Stomach smooth muscle (tissue), 2 donors: ENCODE measurements at regions not wholly inside any gene's neighbourhood (a gene's known extent, or its start where the extent isn't known, plus 50 kb on each side); places are given as distances from the start of the nearest gene placed in this dataset.
"Not testable (repeated sequence)": the region's sequence is repeated elsewhere in the genome, so short reads cannot be mapped to it uniquely, and the experiment has no call there.

Experiments used
- H3K27ac ChIP-seq: one replicate; pipeline ENCODE4 v1.7.0; 2013; ENCODE audit warnings: mild to moderate bottlenecking, low read length, inconsistent platforms
- H3K27me3 ChIP-seq, 2 donors: one replicate each; pipeline ENCODE4 v1.7.0; 2013; ENCODE audit warnings: low read length in 2 of 2; ENCODE audit not compliant: insufficient read depth in 2 of 2, control insufficient read depth in 1 of 2
- H3K36me3 ChIP-seq, 2 donors: one replicate each; pipeline ENCODE4 v1.7.0; 2013; ENCODE audit warnings: low read length in 2 of 2; ENCODE audit not compliant: control insufficient read depth in 2 of 2, insufficient read depth in 2 of 2
- H3K4me1 ChIP-seq: one replicate; pipeline ENCODE4 v1.7.0; 2013; ENCODE audit warnings: low read length; ENCODE audit not compliant: control insufficient read depth, insufficient read depth
- H3K4me3 ChIP-seq, 2 donors: one replicate each; pipeline ENCODE4 v1.7.0; 2013; ENCODE audit warnings: low read length in 2 of 2
- H3K9ac ChIP-seq, 2 donors: one replicate each; pipeline ENCODE4 v1.7.0; 2013; ENCODE audit warnings: low read length in 2 of 2, mild to moderate bottlenecking in 1 of 2
- H3K9me3 ChIP-seq, 2 donors: one replicate each; pipeline ENCODE4 v1.7.0; 2013; ENCODE audit warnings: low read length in 2 of 2; ENCODE audit not compliant: control insufficient read depth in 2 of 2
- donor health status: healthy.
- donor health status: Pancreatic carcinoma.

DNA sequence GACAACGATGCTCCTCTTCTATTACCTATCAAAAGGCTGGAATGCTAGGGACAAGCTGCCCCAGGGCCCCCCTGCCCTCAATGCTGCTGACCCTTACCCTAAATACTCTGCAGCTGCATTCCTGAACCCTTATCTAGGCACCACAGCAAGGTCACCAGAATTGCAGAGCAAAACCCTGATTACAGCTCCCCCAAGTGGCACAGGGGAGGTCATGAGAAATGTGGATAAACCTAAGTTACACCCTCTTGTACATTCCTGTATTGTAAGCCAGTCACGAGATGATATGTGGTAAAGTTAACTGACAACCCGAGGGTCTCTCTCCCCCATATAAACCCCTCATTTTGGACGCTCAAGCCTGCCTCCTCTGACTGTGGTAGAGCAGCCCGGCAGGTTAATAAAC, 411.8 kb upstream of the STXBP6 start:
- H3K4me1 ChIP-seq: no peaks in the 10 kb centered on the region
- H3K27me3 ChIP-seq: no peaks in the 10 kb centered on the region
- H3K9me3 ChIP-seq: peaks cover 0 to 2% of the 10 kb centered on the region in 2 donors
- no peak overlapping the region for H3K27ac ChIP-seq
- H3K9ac ChIP-seq: no peak overlapping the region
- no peaks in the 10 kb centered on the region for H3K36me3 ChIP-seq
- no peak overlapping the region for H3K4me3 ChIP-seq

DNA sequence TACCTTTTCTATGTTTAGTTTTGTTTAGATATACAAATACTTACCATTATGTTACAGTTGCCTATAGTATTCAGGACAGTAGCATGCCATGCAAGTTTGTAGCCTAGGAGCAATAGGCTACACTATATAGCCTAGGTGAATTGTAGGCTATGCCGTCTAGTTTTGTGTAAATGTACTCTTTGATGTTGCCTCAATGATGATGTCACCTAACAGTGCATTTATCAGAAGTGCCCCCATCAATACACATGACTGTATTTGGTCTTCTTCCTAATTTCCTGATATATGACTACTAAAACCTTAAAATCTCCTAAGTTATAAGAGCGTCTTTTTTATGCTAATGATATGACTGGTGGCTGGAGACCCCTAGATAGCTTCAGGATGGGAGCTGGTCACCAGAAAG, 394.4 kb upstream of the STXBP6 start:
- H3K9me3 ChIP-seq: no peaks in the 10 kb centered on the region
- H3K9ac ChIP-seq: no peak overlapping the region
- no peak overlapping the region for H3K27ac ChIP-seq
- no peak overlapping the region for H3K4me3 ChIP-seq
- no peaks in the 10 kb centered on the region for H3K4me1 ChIP-seq
- H3K36me3 ChIP-seq: no peaks in the 10 kb centered on the region
- no peaks in the 10 kb centered on the region for H3K27me3 ChIP-seq

DNA sequence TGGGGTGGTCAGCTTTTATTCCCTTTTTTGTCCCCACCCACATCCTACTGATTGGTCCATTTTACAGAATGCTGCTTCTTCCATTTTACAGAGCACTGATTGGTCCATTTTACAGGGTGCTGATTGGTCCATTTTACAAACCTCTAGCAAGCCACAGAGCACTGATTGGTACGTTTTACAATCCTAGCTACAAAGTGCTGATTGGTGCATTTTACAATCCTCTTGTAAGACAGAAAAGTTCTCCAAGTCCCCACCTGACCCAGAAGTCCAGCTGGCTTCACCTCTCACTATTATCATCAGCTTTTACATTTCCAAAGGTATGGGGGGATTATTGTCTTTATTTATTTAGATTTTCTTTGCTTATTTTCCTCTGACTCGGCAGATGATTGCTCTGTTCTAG, 390.4 kb upstream of the STXBP6 start:
- H3K4me3 ChIP-seq, H3K9ac ChIP-seq, H3K9me3 ChIP-seq, H3K27me3 ChIP-seq, H3K27ac ChIP-seq, H3K36me3 ChIP-seq, H3K4me1 ChIP-seq: not testable (repeated sequence)

DNA sequence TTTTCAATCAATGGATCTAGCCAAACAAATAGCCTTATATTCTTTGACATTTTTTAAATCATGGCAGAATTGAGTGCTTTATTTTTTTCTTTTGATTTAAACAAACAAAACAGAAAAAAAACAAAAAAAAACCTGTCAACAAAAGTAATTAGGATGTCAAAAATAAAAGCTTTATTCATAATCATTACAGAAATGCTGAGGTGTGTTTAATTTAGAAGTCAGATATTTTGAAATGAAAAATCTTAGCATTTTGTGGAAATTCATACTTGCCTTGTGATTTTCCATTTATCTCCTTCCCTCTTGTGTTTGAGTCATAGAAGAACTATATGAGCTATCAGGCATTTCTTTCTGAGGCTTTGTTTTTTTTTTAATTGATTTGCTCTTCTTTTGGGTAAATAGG, 387.0 kb upstream of the STXBP6 start:
- Histone ChIP-seq H3K36me3 (no peaks in the 10 kb centered on the region), H3K27me3 (no peaks in the 10 kb centered on the region), H3K9me3 (no peaks in the 10 kb centered on the region), H3K4me1 (no peaks in the 10 kb centered on the region), H3K9ac (no peak overlapping the region), H3K27ac (no peak overlapping the region), H3K4me3 (no peak overlapping the region)

DNA sequence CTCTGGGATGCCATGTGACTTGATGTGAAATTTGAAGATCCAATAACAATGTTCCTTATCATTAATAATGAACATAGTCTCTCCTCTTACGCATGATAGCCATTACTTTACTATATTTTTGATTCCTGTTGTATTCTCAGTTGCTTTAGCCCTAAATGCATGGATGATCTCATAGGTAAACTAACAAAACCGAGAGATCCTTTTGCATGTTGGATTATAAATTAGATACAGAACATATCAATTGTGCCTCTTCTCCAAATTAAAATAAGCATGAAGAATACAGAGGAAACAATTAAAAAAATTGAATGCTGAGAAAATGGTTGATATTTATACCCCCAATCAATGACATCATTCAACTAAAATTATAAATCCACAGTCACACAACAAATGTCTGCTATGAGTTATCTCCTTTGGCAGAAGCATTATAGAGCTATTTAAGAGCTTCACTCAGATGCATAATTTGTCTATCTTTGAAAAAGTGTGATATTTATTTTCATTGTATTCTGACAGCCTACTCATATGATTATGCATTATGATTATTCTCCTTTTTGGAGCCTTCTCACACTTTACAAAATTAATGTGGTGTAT, 386.4 kb upstream of the STXBP6 start:
- H3K9me3 ChIP-seq: no peaks in the 10 kb centered on the region
- H3K36me3 ChIP-seq: no peaks in the 10 kb centered on the region
- H3K4me1 ChIP-seq: no peaks in the 10 kb centered on the region
- H3K27me3 ChIP-seq: no peaks in the 10 kb centered on the region
- H3K9ac ChIP-seq: no peak overlapping the region
- H3K27ac ChIP-seq: no peak overlapping the region
- H3K4me3 ChIP-seq: no peak overlapping the region

DNA sequence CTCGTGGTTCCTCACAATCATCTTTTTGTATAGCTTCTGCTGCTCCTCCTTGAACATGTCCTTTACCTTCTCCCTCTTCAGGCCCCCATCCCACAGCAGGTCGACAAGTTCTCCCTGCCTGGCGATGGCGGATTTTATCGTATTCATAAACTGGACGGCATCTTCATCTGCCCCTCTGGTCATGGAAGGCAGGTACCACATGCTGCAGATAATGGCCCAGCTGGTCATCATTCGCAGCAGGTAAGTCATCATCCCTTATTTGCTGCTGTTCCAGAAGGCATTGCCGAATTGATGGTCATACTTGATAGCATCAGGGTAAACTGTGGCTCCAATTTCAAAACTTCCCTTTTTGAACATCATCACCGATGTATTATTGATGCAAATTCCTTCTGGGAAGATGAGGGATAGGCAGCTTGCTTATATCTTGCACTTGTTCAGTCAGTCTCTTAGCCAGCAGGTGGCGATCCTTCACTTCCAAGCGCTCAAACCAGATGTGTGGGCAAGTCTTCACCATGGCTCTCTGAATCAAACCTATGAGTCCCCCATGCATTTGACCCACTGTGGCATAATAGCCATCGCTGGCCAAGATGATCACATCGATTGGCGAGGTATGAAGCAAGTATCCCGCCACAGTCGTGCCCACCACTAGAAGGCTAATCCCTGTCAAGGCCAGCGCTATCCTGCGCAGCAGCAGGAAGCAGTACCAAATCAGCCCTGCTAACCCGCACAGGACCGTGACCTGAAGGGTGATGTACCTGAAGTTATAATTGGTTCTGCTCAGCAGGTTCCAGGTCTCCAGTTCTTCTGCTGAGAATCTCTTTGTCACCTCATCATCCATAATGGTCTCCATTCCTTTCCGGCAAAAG, 381.5 kb upstream of the STXBP6 start:
- Histone ChIP-seq H3K4me1 (no peaks in the 10 kb centered on the region), H3K9me3 (no peaks in the 10 kb centered on the region), H3K27ac (no peak overlapping the region), H3K27me3 (no peaks in the 10 kb centered on the region), H3K4me3 (no peak overlapping the region), H3K36me3 (no peaks in the 10 kb centered on the region), H3K9ac (no peak overlapping the region)

DNA sequence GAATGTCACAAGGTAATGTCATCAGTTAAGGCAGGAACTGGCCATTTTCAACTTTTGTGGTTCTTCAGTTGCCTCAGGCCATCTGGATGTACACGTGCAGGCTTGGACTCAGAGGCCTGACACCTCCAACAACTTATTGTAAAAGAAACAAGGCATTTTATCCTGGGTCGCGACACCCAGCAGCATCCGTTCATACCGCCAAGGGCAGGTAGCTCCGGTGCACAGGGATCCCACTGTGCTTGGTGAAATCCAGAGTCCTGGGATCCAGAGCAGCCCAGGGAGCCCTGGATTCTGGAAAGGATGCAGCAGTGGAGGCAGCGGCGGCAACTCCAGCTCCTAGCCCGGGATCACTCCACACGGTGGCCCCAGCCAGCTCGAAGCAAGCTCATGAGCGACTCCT, 380.9 kb upstream of the STXBP6 start:
- no peaks in the 10 kb centered on the region for H3K36me3 ChIP-seq
- no peak overlapping the region for H3K27ac ChIP-seq
- H3K4me1 ChIP-seq: no peaks in the 10 kb centered on the region
- H3K9me3 ChIP-seq: no peaks in the 10 kb centered on the region
- H3K27me3 ChIP-seq: no peaks in the 10 kb centered on the region
- no peak overlapping the region for H3K4me3 ChIP-seq
- H3K9ac ChIP-seq: no peak overlapping the region

DNA sequence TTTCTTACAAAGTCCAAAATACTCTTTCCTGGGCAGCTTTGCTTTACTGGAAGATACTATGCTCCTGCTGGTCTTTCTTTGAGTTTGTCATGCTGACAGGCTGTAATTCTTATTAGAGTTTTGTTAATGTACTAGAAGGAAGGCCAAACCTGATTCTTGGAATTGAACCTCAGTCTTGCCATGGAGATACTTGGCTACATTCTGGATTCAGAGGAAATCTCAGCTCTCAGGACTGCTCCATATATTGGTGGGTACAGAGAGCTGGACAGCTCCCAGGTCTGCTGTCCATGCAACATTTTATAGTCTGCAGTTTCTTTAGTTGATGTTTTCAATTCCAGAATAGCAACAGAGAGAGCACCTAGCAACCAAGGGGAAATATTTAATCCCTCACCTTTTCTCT, 363.1 kb upstream of the STXBP6 start:
- H3K27me3 ChIP-seq: no peaks in the 10 kb centered on the region
- H3K4me3 ChIP-seq: no peak overlapping the region
- no peak overlapping the region for H3K27ac ChIP-seq

DNA sequence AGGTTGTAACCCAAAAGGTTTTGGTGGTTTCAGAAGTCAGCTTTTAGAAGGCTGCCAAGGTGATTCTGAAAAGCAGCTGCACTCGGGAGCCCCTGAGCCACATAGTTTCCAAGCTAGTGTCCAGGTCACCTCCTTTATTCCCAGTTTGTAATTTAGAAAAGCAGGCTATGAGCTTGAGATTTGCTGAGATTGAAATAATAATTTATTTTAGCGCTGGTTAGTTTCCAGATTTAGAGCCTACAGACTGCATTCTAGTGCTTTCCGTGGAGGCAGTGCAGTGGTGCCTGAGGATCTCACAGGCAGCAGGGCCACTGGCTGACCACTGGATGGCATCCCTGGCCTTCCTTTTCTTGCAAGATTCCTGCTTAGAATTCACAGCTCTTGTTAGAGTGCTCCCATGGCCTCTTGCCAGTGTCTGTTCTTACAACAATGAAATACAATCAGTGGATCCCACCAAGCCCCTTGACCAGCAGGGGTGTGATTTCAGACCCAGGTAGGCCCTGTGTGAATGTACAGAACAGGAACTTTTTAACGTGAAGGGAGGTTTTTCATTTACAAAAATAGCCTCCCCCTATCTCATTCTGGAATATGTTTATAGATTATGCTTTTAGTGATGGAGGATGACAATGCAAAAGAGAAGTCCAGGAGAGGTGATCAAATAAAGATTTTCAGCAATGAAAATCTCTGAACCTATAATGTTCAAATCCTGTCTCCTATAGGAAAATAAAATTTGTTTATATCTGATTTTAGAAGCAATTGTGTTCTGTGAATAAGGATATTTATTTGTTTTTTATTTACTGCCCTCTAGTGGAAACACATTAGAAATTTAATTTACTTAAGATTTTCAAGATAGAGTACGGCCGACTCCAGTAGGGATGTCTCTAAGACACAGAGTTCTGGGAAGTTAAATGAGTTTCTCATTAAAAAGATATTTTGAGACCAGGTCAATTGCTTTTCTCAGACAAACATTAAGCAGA, 362.1 kb upstream of the STXBP6 start:
- no peak overlapping the region for H3K4me3 ChIP-seq
- peaks cover 6% of the 10 kb centered on the region for H3K4me1 ChIP-seq
- no peaks in the 10 kb centered on the region for H3K9me3 ChIP-seq
- H3K36me3 ChIP-seq: no peaks in the 10 kb centered on the region
- no peak overlapping the region for H3K27ac ChIP-seq
- H3K27me3 ChIP-seq: no peaks in the 10 kb centered on the region
- no peak overlapping the region for H3K9ac ChIP-seq

More for the DNA sequence above, 363.1 kb upstream of the STXBP6 start:
- Histone ChIP-seq H3K9ac (no peak overlapping the region), H3K9me3 (no peaks in the 10 kb centered on the region), H3K4me1 (peaks cover 6% of the 10 kb centered on the region), H3K36me3 (no peaks in the 10 kb centered on the region)

DNA sequence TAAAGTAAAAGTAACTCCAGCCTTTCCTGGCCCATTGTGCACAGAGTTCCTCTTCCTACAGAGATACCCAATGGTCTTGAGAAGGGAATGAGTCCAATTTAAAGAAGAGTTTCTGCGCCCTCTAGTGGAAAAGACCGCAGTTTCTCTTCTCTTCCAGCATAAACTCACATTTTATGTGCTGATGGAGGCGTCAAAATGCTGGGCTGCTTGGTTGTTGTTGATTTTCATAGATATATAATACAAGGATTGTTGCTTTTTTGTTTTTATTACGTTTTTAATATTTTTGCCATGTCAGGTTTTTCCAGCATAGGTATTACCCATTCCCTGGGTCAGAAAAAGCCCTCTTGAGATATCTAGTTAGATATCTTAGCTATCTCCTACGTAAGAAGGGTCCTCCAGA, 356.9 kb upstream of the STXBP6 start:
- Histone ChIP-seq H3K27me3 (no peaks in the 10 kb centered on the region), H3K9ac (no peak overlapping the region), H3K4me3 (no peak overlapping the region), H3K4me1 (no peaks in the 10 kb centered on the region), H3K9me3 (peaks cover 0 to 2% of the 10 kb centered on the region in 2 donors), H3K36me3 (no peaks in the 10 kb centered on the region), H3K27ac (no peak overlapping the region)
